ELF-1 (cell line): ENCODE measurements at regions not wholly inside any gene's neighbourhood (a gene's known extent, or its start where the extent isn't known, plus 50 kb on each side); places are given as distances from the start of the nearest gene placed in this dataset.
A peak's percentile ranks its signal among the peaks of the same experiment; 100 is the strongest.
"Not testable (repeated sequence)": the region's sequence is repeated elsewhere in the genome, so short reads cannot be mapped to it uniquely, and the experiment has no call there.

Experiments
- DNase-seq: peaks from one replicate; pipeline ENCODE4 v3.0.0-alpha.2; 2016; ENCODE audit warnings: low read depth, low spot score

DNA sequence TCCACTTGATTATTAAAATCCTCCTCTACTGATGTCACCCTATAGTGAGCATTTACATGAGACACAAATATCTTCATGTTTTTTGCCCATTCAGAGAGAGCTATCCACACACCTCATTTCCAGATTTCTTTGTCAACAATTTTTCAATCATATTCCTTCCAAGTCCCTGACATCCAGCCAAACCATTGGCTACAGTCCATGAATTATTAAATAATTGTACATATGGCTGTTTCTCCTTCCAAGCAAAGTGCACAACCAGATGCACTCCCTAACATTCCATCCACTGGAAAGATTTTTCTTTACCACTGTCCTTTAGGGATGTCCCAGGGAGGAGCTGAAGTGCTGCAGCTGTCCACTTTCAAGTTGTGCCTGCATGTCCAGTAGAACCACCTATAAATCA is 328.0 kb upstream of the MDFIC2 start:
- DNase-seq, result no peak

GRCh38 chr3:70635301-70635700 is 322.9 kb upstream of the MDFIC2 start:
- no peak for DNase-seq

GRCh38 chr3:70631716-70632307 is 319.4 kb upstream of the MDFIC2 start:
- DNase-seq, result peak; percentile 57

GRCh38 chr3:70621451-70621850 is 309.0 kb upstream of the MDFIC2 start:
- no peak for DNase-seq

DNA sequence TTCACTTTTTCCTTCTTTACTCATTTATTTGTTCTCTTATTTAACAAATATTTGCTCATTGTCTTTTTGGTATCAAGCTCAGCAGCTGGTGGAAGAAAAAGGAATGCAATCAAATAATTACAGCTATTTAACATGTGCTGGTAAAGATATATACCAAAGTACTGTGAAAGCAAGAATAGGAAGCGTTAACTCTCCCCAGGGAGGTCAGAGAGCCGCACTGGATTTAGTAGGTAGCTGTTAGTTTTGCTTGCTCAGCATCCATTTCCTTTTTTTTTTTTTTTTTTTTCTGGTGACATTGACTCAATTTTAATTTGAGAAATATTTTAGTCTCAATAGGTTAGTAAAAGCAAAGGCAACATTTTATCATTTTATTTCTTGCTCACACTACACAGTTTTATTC is 308.5 kb upstream of the MDFIC2 start:
- DNase-seq, result no peak

DNA sequence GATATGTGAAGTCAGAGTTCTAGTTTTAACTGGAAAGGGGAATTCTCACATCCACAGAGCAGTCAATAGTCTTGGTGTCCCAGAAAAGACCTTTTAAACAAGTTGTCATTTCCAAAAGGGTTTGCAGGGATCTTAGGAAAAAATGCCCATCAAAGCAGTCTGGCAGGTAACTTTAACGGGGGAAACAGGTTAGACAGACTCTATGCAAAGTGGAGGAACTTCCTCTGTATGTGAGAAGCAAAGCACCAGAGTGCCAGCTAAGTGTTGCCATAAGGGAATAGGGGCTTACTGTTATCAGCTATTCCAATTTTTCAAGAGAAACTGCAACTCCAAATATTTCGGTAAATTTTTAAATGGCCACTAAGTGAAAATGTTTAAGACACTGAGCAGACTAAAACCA is 307.9 kb upstream of the MDFIC2 start:
- DNase-seq, result no peak

GRCh38 chr3:70618151-70618550 is 305.7 kb upstream of the MDFIC2 start:
- no peak for DNase-seq

GRCh38 chr3:70617349-70617748 is 304.9 kb upstream of the MDFIC2 start:
- DNase-seq, result not testable (repeated sequence)

- DNase-seq, result peak; percentile 87
Measured at GRCh38 chr3:70615286-70615685, 302.8 kb upstream of the MDFIC2 start.

- no peak for DNase-seq
Measured at GRCh38 chr3:70614111-70614510, 301.7 kb upstream of the MDFIC2 start.

- DNase-seq, result no peak
Measured at GRCh38 chr3:70612920-70613319, 300.5 kb upstream of the MDFIC2 start.

DNA sequence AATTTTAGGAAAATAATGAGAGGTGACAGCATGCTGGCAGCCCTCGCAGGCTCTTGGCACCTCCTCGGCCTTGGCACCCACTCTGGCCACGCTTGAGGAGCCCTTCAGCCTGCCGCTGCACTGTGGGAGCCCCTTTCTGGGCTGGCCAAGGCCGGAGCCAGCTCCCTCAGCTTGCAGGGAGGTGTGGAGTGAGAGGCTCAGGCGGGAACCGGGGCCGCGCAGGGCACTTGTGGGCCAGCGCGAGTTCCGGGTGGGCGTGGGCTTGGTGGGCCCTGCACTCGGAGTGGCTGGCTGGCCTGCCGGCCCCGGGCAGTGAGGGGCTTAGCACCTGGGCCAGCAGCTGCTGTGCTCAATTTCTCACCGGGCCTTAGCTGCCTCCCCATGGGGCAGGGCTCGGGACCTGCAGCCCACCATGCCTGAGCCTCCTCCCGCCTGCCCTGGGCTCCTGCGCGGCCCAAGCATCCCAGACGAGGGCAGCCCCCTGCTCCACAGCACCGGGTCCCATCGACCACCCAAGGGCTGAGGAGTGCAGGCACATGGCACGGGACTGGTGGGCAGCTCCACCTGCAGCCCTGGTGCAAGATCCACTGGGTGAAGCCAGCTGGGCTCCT is 299.3 kb upstream of the MDFIC2 start:
- not testable (repeated sequence) for DNase-seq

DNA sequence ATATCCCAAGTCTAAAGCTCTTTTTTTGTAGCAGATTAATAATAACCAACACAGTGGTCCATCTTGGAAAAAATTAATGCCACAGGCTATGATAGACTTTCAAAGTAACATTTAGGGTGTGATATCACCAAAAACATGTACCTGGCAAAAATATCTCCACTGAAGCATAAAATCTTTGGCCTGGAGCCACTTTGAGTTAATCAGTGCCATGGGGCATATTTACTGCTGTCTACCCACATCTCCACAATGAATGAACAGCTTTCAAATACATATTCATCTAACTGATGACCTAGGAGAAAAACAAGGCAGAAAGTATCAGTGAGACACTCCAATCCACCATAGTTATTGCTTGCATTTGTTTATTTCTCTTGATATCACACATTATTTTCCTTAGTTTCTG is 296.0 kb upstream of the MDFIC2 start:
- no peak for DNase-seq

DNA sequence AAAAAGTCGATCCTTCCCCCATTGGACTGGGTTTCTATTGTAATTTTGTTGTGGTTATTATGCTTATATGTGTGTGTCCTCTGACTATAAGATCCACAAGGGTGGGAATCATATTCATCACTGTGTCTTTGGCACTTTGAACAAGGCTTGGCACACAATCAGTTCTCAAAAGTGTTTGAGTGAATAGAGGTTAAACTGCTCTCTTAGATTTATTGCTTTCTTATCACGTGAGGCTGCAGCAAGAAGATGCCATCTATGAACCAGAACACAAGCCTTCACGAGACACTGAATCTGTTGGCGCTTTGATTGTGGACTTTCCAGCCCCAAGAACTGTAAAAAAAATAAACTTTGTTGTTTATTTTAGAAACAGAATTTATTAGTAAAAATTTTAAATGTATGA is 295.0 kb upstream of the MDFIC2 start:
- no peak for DNase-seq

DNA sequence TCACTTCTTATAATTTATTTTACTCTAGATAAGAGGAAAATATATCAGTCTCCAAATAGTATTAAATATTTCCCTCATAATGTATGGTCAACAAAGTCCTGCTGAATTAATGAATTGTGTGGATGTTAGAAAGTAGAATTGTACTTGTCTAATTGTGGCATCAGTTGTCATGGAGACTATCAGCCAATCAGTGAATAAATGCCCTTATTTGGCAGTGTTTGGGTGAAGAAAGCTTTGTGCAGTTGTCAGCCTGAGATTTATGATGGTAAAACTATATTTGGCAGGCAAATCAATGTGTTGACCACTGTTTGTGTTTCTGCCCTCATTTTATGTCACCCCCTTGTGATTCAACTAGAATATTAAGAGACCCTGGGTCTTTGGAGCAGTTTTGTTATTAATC is 293.6 kb upstream of the MDFIC2 start:
- no peak for DNase-seq

DNA sequence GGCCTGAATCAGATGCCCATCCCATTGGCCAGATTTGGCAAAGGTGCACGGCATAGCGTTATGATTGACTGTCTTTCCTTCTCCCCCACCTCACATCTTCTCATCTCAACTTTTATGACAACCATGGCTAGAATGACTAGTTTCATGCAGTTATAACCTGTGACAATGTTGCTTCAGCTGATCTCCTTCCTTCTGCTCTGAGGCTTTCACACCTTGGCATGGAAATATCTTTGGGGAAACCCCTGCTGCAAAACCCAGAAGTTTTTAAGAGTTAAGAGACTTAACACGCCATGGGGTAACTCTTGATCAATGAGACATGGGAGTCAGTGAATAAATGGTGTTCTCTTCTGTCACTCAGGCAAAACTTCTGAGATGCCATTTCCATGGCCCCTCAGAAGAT is 290.7 kb upstream of the MDFIC2 start:
- no peak for DNase-seq

DNA sequence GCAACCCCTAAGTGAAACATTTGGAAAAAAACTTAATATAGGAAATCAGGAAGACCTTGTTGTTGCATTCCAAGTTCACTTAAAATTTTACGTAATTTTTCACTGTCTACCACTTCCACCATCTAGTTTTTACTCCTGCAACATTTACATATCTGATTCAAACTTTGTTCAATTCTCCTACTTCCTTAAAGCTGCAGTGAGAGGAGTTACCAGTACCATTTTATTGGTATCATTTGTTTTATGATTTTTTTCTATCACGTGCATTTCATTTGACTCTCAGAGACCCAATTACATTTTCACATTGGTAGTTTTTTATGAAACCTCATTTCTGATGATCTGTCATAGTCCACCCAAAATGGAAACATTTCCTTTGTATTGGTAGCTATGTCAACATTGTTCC is 284.9 kb upstream of the MDFIC2 start:
- no peak for DNase-seq

DNA sequence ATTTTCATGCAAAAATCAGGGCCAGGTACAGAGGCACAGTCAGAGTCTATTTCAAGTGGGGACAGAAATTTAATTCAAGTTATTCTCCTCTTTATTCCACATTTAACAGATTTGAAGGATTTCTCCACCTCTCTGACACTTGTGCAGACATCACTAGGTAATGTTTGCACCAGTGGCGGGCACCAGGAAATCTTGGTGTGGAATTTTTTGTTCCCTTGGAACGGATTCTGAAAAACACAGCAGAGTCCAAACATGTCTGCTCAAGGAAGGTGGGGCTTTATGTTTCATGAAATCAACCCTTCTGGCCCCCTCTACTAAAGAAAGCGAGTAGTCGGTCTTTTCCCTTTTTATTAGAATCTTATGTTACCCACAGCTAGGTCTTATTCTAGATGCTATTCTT is 271.2 kb upstream of the MDFIC2 start:
- DNase-seq, result no peak

DNA sequence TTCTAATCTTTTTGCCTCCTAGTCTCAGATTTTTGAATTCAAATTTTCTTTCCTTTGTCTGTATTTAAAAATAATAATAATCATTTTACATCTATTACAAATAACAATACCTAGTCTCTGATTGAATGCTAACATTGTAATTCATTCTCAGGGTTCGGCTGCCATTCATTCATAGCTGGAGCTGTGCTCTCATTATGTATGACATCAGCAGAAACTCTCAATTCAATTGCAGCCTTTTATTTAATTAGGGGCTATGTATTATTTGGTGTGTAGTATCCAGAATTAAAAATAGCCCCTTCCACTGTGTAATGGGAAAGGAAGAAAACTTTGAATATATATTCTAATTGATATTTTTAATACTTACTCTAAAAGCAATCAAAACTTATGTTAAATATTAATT is 270.4 kb upstream of the MDFIC2 start:
- no peak for DNase-seq

- no peak for DNase-seq
Measured at GRCh38 chr3:70580021-70580420, 267.6 kb upstream of the MDFIC2 start.

- DNase-seq, result no peak
Measured at GRCh38 chr3:70571696-70572095, 259.3 kb upstream of the MDFIC2 start.

- DNase-seq, result no peak
Measured at GRCh38 chr3:70570584-70570983, 258.1 kb upstream of the MDFIC2 start.

- DNase-seq, result no peak
Measured at GRCh38 chr3:70568626-70569025, 256.2 kb upstream of the MDFIC2 start.

- no peak for DNase-seq
Measured at GRCh38 chr3:70565861-70566260, 253.4 kb upstream of the MDFIC2 start.
